Cardiac fibroblast (primary cell): ENCODE measurements at regions not wholly inside any gene's neighbourhood (a gene's known extent, or its start where the extent isn't known, plus 50 kb on each side); places are given as distances from the start of the nearest gene placed in this dataset.

Experiments
- DNase-seq, 2 donors: peaks; one replicate each; pipeline versions ENCODE4 v3.0.0 to v3.0.0-alpha.2; 2010; ENCODE audit warnings: low read depth in 2 of 2
- H3K4me3 ChIP-seq, 2 donors: replicated peaks in 1 of 2; 1 replicate in 1 of 2; 2 replicates in 1 of 2; pipeline ENCODE4 v1.5.1; 2011; ENCODE audit warnings: low read depth in 2 of 2, low read length in 2 of 2, mild to moderate bottlenecking in 2 of 2, moderate library complexity in 1 of 2
- CTCF ChIP-seq: IDR thresholded peaks from one replicate; pipeline ENCODE4 v1.5.1; 2011; ENCODE audit warnings: low read depth, mild to moderate bottlenecking, low read length, inconsistent platforms

GRCh38 chr2:134170700-134171099 is 83.2 kb upstream of the MGAT5 start:
- no peak for TF ChIP-seq CTCF
- H3K4me3 ChIP-seq: no peak overlapping the region
- no peak for DNase-seq

- no peak for DNase-seq
- TF ChIP-seq CTCF: no peak
- H3K4me3 ChIP-seq: no peak overlapping the region
Observed at GRCh38 chr2:134173338-134174016, 80.4 kb upstream of the MGAT5 start.

GRCh38 chr2:134174711-134175110 is 79.2 kb upstream of the MGAT5 start:
- H3K4me3 ChIP-seq: no peak overlapping the region
- DNase-seq: no peak
- TF ChIP-seq CTCF: no peak

GRCh38 chr2:134175834-134176233 is 78.0 kb upstream of the MGAT5 start:
- H3K4me3 ChIP-seq: no peak overlapping the region
- no peak for TF ChIP-seq CTCF
- DNase-seq: no peak

GRCh38 chr2:134177351-134177931 is 76.4 kb upstream of the MGAT5 start:
- TF ChIP-seq CTCF: no peak
- DNase-seq: peak in 1 of 2 donors; percentile 13

GRCh38 chr2:134178138-134178877 is 75.6 kb upstream of the MGAT5 start:
- no peak overlapping the region for H3K4me3 ChIP-seq
- no peak for TF ChIP-seq CTCF
- DNase-seq: no peak

More at GRCh38 chr2:134177351-134177931, 76.4 kb upstream of the MGAT5 start:
- no peak overlapping the region for H3K4me3 ChIP-seq
